GM19397 (cell line): ENCODE measurements at regions not wholly inside any gene's neighbourhood (a gene's known extent, or its start where the extent isn't known, plus 50 kb on each side); places are given as distances from the start of the nearest gene placed in this dataset.
"Not testable (repeated sequence)": the region's sequence is repeated elsewhere in the genome, so short reads cannot be mapped to it uniquely, and the experiment has no call there.

Experiments used
- ATAC-seq: cut with Tn5 transposase; IDR thresholded peaks from one replicate; pipeline ENCODE4 v1.9.1; 2021; ENCODE audit warnings: mild to moderate bottlenecking, moderate library complexity; ENCODE audit not compliant: unreplicated experiment

DNA sequence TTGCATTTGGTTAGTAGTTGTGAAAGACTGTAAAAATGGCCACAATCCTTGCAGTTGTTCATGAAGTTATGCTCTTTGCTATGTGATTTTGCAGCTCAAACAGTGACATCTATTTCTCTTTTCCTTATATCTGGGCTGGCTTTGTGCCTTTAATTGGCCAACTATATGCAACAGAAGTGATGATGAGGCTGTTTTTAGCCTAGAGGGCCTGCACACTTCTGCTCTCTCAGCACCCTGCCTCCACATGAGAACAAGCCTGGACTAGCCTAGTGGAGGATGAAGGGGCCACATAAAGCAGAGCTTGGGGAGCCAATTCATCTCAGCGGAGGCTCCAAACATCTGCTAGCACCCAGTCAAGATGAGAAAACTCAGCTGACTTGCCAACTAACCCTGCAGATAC lies 339.8 kb downstream of the OMA1 start:
- no peak for ATAC-seq

DNA sequence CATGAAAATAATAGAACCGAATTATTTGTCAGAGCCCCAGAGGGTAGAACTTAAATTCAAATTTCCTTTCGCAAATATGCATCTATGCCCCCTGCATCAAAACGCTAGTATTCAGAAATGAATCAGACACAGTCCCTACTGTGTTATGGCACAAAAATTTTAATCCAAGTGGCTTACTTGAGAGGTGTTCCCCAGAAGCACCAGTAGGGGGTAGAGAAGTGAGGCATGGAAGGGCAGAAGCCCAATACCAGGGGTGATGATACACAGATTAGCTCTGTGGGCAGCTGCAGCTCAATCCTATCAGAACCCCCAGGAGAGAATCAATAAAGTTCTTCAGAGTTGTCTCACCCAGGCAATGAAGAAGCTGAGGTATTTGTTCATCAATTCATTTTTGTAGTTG lies 342.2 kb downstream of the OMA1 start:
- no peak for ATAC-seq

DNA sequence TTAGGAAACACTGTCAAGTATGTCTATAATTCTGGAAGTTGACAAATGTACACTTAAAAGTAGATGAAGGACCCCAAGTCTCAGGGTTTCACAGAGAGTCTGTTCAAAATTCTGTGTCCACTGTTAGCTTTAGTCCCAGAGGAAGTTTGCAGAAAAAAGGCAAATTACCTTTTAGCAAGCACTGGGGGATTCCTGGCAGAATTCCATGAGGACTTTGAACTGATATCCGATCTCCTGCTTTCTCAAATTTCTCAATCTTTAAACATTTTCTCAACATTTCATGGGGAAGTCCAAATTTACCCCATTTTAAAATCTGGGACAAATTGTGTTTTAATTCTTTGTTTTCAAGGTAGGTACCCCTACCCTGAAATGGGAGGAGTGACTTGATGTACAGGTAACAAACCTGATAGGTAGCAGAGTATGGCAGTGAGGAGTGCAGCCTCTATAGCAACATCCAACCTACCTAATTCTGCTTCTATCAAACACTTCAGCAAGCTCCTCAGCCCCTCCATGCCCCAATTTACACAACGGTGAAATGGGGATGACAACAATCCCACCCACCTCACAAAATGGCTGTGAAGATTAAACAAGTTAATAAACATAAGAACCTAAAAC lies 344.9 kb downstream of the OMA1 start:
- ATAC-seq: no peak

DNA sequence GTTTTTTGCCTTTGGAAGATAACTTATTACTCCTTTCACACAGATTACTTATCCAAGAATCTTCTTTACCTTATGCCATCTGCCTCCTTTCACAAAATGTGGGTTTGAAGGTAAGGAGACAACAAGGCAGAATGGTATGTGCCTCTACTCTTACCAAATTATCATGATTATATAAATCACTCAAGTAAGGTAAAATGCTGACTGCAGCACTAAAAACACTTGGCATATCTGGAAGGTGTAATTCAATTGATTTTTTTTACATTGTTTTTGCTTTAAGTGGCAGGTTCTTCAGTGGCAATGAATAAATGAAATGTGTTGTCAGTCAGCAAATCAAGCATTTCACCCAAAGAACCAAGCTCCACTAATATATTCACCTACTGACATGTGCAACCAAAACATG lies 346.1 kb downstream of the OMA1 start:
- ATAC-seq: no peak

DNA sequence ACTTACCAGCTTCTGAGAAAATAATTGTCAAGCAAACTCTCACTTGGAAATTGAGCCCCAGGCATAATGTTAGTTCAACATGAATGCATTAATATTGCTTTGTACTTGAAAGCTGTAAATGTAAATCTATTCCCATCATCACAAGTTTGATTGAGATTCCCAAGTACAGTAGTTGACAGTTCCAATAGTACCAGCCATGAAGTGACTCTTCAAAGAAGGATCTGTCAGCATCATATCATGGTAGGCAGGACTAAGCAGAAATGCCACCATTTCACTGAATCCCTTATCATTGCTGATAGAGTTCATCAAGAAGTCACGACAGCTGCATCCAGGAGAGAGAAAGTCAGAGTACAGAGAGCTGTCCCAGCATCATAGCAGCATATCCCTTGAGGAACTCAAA lies 348.7 kb downstream of the OMA1 start:
- ATAC-seq: no peak

DNA sequence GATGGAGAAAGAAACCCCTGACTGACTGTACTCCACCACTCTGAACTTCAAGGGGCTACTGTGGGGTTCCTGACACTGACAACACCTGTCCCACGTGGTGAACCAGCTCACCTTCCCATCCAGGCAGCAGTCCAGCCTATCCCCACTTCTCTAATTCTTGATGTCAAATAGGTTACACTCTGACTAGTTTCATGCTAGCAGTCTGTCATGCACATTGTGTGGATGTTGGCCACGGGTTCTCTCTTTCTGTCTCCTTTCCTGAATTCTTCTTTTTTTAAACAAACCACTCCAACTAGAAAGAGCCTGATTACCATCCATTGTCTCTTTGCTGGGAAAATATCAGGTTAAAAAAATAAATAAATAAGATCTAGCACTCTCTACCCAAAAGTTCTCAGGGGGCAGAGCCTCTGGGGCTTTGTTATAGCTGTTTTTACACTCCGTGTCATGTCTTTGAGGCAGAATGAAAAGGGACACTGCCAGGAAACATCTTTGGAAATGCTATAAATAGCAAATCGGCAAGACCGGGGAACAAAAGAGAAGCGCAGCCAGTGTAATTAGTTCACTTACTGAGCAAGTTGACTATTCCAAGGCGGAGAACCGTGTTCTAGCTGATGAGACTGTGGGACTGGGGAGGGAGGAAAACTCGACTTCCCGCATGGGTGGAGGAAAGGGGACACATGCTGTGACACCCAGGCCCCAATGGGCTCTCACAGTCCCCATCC lies 356.1 kb downstream of the OMA1 start:
- no peak for ATAC-seq

DNA sequence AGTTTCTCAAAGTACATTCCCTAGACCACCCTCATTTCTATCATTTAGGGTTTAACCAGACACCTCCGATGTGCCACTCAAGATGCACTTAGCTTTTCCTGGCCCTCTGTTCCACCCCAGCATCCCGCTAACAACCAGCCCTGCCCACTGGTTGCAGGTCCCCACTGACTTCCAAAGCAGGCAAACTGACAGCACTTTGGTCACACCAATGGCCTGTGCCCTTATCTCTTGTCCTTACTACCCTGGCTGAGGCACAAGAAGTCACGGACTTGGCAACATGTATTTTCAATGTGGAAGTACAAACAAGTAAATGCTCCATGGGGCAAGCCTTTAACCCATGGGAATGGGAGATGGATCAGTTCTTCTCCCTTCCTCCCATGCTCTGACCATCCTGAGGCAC lies 357.1 kb downstream of the OMA1 start:
- no peak for ATAC-seq

DNA sequence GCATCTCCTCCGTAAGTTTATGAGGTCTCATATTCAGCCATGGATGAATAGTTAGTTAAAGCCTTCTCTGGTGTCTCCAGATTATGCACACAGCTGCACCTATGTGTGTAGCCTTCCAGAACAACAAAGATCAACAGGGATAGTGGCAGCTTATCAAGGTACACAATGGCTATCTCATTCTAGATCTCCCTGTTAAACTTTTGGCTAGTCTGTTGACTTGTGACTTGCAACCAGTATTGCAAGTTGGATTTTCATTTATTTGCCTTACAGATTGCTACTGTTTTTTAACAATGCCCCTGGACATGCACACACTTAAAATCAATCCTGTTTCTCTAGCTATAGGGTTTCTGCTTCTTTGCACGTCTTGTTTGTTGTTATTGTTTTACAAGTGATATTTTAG lies 363.2 kb downstream of the OMA1 start:
- no peak for ATAC-seq

DNA sequence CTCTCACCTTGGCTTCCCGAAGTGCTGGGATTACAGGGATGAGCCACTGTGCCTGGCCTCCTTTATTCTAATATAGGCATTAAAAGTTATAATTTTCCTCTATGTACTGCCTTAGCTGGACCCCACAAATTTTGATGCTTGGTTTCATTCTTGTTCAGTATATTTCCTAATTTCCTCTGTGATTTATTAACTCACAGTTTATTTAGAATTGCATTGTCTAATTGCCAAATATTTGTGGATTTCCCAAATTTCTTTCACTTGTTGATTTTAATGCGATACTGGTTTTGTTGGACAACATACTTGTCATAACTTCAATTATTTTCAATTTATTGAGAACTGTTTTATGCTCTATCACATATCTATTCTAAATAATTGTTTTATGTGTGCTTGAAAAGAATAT lies 366.0 kb downstream of the OMA1 start:
- no peak for ATAC-seq

DNA sequence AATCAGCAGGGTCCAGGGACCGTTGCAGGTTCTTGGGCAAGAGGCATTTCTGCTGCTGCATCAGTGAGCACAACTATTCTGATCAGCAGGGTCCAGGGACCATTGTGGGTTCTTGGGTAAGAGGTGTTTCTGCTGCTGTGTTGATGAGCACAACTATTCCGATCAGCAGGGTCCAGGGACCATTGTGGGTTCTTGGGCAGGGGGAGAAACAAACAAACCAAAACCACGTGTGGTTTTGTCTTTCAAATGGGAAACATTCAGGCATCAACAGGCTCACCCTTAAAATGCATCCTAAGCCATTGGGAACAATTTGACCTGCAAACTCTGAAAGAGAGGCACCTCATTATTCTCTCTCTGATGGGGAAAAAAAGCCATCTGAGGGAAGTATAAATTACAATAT lies 377.4 kb downstream of the OMA1 start:
- not testable (repeated sequence) for ATAC-seq

DNA sequence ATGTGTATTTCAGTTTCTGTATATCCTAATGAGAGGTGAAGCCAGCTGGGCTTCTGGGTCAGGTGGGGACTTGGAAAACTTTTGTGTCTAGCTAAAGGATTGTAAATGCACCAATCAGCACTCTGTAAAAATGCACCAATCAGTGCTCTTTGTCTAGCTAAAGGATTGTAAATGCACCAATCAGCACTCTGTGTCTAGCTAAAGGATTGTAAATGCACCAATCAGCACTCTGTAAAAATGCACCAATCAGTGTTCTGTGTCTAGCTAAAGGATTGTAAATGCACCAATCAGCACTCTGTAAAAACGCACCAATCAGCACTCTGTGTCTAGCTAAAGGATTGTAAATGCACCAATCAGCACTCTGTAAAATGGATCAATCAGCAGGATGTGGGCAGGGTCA lies 379.4 kb downstream of the OMA1 start:
- ATAC-seq: not testable (repeated sequence)

DNA sequence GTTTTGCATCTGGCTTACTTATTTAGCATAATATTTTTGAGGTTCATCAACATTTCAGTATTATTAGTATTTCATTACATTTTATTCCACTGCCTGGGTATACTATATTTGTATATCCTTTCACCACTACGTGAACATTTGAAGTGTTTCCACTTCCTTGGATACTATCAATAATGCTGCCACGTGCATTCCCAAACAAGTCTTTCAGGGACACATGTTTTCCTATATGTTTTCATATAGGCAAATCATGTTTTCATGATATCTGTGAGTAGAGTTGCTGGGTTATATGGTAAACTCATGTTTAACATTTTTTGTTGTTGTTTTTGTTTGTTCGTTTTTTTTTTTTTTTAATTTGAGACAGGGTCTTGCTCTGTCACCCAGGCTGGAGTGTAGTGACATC lies 380.1 kb downstream of the OMA1 start:
- no peak for ATAC-seq

DNA sequence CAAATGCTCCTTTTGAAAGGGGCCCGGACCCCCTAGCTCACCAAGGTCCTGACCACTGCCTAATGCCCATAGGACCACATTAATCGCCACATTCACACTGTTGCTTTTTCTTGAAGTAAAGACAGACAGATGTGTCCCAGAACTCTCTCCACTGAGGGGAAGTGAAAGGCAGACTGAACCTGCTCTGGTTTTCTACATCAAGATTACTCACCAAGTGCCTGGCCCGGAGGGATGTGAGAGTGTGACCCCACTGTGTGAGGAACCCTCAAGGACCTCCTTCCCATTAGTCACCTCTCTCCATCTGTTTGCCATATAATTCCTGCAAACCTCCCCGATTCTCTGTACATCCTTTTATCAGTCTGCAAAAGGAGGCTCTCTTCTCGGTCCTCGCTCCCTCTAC lies 381.5 kb downstream of the OMA1 start:
- ATAC-seq: no peak

DNA sequence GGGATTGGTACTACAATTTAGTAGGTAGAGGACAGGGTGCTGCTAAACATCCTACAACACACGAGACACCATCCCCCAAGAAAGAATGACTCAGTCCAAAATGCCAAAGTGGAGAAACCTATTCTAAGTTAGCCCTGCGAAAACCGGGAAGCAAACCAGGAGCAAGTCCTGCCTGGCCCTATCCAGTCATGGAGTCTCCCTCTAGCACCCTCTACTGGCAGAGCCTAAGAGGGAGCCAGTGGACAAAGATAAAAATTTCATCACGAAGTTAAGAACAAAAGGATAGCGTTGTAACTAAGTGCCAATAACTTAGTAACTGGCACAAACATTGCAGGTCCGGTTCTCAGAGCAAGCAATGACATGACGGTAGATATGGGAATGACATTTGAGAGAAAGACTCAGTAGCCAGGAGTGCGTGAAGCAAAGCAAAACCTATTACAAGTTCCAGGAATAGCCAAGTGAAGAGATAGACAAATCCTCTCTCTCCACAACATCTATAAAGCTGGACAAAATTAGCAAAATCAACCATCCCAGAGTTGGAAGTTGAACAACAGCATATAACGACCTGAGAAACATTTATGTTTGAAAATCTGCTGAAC lies 383.5 kb downstream of the OMA1 start:
- no peak for ATAC-seq

DNA sequence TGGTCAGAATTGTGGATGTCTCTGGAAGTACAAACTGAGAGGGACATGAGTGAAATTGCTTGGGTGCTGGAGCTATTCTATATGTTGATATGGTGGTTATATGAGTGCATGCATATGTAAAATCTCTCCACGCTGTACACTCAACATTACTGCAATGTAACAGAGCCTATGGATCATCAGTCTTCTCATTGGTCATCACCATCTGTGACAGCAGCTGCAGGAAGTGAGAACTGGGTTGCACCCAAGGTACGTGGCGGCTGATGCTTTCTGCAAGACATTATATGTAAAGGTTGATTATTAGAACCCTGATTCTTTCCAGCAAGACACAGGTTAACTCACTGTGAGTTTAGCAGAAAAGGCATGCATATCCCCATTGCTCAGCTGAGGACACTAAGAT lies 387.1 kb downstream of the OMA1 start:
- ATAC-seq: no peak

DNA sequence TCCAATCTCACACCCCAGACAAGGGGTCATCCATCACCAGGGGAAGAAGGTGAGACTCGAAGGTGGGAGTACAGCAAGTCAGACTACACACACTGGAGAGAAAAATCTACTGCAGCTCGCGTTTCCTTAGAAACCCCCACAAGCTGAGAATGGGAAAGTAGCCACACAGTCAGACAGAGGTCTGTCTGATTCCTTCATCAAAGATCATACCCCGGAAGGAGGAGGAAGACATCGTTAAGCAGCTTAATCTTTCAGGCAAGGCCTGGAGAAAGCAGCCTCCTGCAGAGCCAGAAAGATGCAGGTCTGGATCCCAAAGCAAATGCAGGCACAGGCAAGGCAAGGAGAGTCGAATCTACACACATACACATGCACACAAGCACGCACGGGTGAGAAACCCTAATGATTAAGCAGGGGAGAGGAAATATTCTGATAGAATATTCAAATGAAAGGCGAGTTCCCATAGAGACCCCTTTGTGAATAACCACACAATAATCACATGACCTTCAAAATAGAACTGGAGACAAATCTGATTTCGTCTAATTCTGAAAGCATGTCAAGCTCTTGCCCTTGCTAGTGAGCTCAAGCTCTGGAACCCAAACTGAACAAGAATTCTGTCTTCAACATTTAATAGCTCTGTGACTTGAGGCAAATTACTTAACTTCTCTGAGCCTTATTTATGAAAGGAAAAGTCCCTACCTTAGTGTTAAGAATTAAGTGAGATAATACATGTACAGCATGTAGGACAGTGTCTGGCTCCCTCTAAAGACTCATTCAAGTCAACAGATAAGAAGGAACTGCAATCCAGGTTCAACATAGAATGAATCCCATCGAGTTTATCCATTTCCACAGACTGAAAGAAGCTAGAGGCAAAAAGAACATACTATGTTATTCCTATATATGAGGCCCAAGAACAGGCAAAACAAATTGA lies 387.8 kb downstream of the OMA1 start:
- no peak for ATAC-seq

DNA sequence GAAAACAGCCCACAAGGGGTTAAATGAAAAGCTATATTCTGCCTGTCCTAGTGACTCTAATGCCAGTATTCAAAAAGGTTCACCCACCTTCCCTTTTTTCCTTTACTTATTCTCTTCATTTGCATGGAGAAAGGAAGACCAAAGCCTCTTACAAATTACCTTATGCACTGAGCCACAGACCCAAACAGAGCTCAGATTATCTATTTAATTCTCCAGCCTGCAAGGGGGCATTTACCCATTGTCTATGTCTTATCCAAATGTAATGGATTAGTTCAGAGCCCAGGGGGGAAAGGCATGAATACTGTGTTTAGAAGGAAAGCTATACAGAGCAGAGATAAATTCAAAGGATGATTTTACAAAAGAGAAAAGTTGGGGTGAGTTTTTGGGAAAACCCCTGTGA lies 388.5 kb downstream of the OMA1 start:
- no peak for ATAC-seq

DNA sequence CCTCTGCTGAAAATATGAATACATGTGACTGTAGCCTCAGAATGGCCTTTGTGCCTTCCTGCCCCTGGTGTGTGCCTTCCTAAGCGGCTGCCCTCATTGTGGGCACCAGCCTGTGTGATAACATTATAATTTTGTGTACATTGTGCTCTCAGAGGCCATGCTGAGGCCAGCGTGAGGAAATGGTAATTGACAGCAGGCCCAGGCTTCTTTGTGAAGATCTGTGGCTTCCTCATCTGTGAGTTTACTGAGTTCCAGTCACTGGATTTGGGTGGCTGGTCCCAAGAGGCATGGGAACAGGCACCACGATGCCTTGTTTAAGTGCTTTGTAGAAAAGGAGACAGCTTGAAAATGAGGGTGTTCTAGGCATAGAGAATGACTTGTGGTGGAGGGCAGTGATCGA lies 389.3 kb downstream of the OMA1 start:
- no peak for ATAC-seq

DNA sequence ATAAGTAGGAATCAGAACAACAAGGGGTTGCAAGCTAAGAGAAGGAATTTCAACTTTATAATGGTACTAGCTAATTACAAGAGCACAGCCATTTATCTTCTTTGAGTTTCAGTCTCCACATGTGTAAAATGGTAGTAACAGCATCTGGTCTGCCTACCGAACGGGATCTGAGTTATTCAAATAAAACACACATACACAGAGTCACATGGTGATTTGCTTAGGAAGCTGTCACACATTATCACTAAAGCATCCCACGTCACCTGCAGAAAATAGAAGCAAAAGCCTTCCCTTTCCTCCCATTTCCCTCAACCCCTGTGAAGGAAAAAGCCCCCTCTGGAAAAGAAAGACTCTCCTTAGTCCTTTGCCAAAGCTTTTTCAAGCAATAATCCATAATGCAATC lies 389.7 kb downstream of the OMA1 start:
- no peak for ATAC-seq

DNA sequence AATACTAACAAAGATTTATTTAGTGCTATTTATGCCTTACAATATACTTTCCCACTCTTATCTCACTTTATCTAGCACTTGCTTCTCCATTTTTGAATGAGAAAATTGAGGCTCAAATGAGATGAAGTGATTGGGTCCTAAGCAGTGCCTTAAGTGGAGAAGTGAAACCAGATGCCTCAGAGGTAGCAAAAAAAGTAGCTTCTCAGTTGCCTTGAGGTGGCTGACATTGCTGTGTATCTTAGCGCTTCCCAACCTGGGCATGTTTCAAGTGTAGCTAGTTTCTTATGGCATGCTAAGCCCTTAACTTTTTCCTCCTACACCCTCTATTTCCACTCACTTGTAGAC lies 390.4 kb downstream of the OMA1 start:
- ATAC-seq: no peak

DNA sequence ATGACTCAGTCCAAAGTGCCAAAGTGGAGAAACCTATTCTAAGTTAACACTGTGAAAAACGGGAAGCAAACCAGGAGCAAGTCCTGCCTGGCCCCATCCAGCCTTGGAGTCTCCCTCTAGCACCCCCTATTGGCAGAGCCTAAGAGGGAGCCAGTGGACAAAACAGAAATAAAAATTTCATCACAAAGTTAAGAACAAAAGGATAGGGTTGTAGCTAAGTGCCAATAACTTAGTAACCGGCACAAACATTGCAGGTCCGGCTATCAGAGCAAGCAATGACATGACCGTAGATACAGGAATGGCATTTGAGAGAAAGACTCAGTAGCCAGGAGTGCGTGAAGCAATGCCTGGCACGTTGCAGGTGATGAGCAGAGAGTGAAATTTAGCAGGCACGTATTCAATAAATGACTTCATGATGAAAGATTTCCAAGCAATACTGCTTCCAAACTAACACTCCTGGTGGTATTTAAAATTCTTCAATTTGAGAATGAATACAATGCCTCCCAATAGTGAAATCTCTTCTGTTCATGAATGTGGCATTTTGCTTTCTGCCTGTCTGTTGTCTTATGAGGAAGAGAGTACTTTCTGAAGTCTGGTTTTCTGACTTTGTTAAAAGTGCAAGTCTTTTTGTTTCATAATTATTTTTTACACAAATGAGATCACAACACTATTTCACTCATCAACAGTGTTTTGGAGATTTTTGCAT lies 391.0 kb downstream of the OMA1 start:
- no peak for ATAC-seq
